ENCODE measurements at regions not wholly inside any gene's neighbourhood (a gene's known extent, or its start where the extent isn't known, plus 50 kb on each side); places are given as distances from the start of the nearest gene placed in this dataset.
A peak's percentile ranks its signal among the peaks of the same experiment; 100 is the strongest.

- no peaks in the 10 kb centered on the region for H3K9me3 Mint-ChIP-seq
- no peak overlapping the region for H2AFZ ChIP-seq (ENCODE audit: low read length)
- no peaks in the 10 kb centered on the region for H3K79me1 ChIP-seq (ENCODE audit: insufficient read depth, low read depth, low read length, poor library complexity, severe bottlenecking)
- no peaks in the 10 kb centered on the region for H4K20me1 ChIP-seq (ENCODE audit: control insufficient read depth, insufficient read depth, insufficient read length)
- H3K9ac ChIP-seq (ENCODE audit: extremely low read depth, insufficient read length, low read length) = no peak overlapping the region
- no peak overlapping the region for H4K91ac ChIP-seq (ENCODE audit: insufficient read length, low read depth, low read length)
- no peak overlapping the region for H2BK20ac ChIP-seq (ENCODE audit: low read depth, low read length, poor library complexity, severe bottlenecking)
- H3K27ac Mint-ChIP-seq = 0 out of 7 replicates have a peak overlapping the region, but pooled peaks of 1 of the 3 experiments have one; percentile 3
- no peak overlapping the region for H3T11ph ChIP-seq (ENCODE audit: low read length)
- no peak overlapping the region for H3K56ac ChIP-seq (ENCODE audit: insufficient read length, low read depth, low read length)
- no peak overlapping the region for H2AK5ac ChIP-seq (ENCODE audit: insufficient read length, low read length)
- no peak overlapping the region for H3K23ac ChIP-seq (ENCODE audit: insufficient read length, low read depth, low read length)
- no peak overlapping the region for H2BK120ac ChIP-seq (ENCODE audit: low read depth, low read length, poor library complexity, severe bottlenecking)
- no CpG with 5 or more reads among the region's 6 CpGs for WGBS (ENCODE audit: extremely low coverage, insufficient read length, low lambda C conversion rate)
- no peaks in the 10 kb centered on the region for H3K27me3 ChIP-seq (ENCODE audit: insufficient read depth, low read length)
- no peak overlapping the region for H2BK12ac ChIP-seq (ENCODE audit: insufficient read length, low read depth, low read length)
- H3K4me3 Mint-ChIP-seq = no peak overlapping the region
- H3K36me3 Mint-ChIP-seq (ENCODE audit: insufficient read depth in 1 of 3, low read depth in 3 of 3) = no peaks in the 10 kb centered on the region
- H3K23me2 ChIP-seq (ENCODE audit: insufficient read length, low read depth, low read length, poor library complexity, severe bottlenecking) = no peaks in the 10 kb centered on the region
- no peak overlapping the region for H4K5ac ChIP-seq (ENCODE audit: insufficient read length, low read depth, low read length)
- no peak overlapping the region for H2BK15ac ChIP-seq (ENCODE audit: low read depth, low read length)
- no peak overlapping the region for H3K14ac ChIP-seq (ENCODE audit: insufficient read depth, low read length)
- TF ChIP-seq, protein P1, sequence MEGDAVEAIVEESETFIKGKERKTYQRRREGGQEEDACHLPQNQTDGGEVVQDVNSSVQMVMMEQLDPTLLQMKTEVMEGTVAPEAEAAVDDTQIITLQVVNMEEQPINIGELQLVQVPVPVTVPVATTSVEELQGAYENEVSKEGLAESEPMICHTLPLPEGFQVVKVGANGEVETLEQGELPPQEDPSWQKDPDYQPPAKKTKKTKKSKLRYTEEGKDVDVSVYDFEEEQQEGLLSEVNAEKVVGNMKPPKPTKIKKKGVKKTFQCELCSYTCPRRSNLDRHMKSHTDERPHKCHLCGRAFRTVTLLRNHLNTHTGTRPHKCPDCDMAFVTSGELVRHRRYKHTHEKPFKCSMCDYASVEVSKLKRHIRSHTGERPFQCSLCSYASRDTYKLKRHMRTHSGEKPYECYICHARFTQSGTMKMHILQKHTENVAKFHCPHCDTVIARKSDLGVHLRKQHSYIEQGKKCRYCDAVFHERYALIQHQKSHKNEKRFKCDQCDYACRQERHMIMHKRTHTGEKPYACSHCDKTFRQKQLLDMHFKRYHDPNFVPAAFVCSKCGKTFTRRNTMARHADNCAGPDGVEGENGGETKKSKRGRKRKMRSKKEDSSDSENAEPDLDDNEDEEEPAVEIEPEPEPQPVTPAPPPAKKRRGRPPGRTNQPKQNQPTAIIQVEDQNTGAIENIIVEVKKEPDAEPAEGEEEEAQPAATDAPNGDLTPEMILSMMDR (conservative IDR thresholded peaks at IDR 0.05) = no peak
- no peak overlapping the region for H4K8ac ChIP-seq (replicated peaks; ENCODE audit: insufficient read length, low read depth, low read length)
- H3K79me2 ChIP-seq (ENCODE audit: insufficient read depth, low read length) = no peaks in the 10 kb centered on the region
- H3K27me3 Mint-ChIP-seq (ENCODE audit: low read depth) = no peaks in the 10 kb centered on the region
- H3K9me3 ChIP-seq (ENCODE audit: control insufficient read depth, low read depth, low read length) = no peaks in the 10 kb centered on the region
- H3K27ac ChIP-seq (ENCODE audit: insufficient read length, low read depth, low read length) = no peak overlapping the region
- no peak overlapping the region for H3K4ac ChIP-seq (ENCODE audit: low read depth, low read length)
- no peak overlapping the region for H3K18ac ChIP-seq (ENCODE audit: insufficient read length, low read depth, low read length)
- H3K4me1 ChIP-seq (ENCODE audit: insufficient read depth, low read length) = no peaks in the 10 kb centered on the region
- DNase-seq = no peak
- H2BK5ac ChIP-seq (ENCODE audit: insufficient read length, low read length) = no peak overlapping the region
- H3K4me1 Mint-ChIP-seq = peaks cover 4 to 11% of the 10 kb centered on the region in 2 experiments; a peak in 3 of 4 replicates
- no peak overlapping the region for H3K4me2 ChIP-seq (ENCODE audit: insufficient read depth, insufficient read length, low read length)
Measured at GRCh38 chr17:12522743-12523183, 142.9 kb upstream of the MYOCD start.

All from H9 (cell line).